GM20000 (cell line): ENCODE measurements at regions not wholly inside any gene's neighbourhood (a gene's known extent, or its start where the extent isn't known, plus 50 kb on each side); places are given as distances from the start of the nearest gene placed in this dataset.

Experiments
- DNase-seq: peaks from one replicate; pipeline ENCODE4 v3.0.0; 2012; ENCODE audit warnings: low spot score
- CTCF ChIP-seq: IDR thresholded peaks from 2 replicates; pipeline ENCODE4 v1.5.1; 2012; ENCODE audit warnings: mild to moderate bottlenecking, control low read depth; ENCODE audit errors: extremely low read depth, missing control alignments

DNA sequence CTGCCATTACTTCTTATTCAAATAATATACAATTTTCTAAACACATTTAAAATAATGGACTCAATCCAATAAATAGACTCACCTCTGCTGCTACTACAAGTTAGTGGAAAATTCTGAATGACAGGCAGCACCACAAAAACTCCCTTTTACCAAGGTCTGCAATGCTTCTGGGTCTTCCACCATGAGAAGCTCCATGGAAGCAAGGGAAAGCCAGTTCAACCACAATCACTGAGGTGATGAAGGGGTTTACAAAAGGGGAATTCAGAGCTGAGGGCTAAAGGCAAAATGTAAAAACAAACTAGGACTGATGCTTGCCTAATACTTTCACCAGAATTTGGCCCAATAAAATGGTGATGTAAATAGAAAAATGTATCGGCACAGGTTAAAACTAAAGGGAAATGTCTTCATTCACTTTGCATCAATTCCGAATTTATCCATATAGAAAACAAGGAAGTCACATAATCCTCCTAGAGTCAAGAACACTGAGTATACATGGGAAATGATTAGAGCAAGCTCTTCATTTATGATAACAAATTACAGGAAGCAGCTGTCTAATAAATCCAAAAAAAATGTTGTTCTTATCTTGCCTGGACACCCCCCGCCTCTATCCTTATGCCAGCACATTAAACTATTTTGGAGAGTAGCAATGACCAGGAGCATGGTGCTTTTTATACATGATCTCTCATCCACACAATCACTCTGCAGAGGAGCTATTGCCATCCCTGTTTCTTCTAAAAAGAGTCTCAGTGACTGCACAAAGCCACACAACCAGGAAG, 66.3 kb upstream of the NFIB start:
- TF ChIP-seq CTCF = no peak
- no peak for DNase-seq

DNA sequence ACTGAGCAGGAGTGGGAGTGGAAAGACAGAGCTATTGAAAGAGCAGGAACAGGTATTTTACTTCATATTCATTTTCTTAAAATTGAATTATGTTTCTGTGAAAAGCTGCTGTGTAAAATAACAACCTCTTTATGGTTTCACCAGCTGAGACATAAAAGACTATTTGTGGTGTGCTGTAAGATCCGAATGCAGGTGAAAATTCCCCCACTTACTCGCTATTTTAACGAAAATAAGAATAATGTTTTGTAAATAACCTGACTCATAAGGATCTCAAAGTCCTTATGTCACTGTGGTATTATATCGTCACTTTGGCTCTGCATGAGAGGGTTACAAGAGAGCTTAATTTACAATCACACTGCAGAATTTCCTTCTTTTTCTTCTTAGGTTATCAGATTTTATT, 65.3 kb upstream of the NFIB start:
- TF ChIP-seq CTCF = no peak
- DNase-seq = no peak

DNA sequence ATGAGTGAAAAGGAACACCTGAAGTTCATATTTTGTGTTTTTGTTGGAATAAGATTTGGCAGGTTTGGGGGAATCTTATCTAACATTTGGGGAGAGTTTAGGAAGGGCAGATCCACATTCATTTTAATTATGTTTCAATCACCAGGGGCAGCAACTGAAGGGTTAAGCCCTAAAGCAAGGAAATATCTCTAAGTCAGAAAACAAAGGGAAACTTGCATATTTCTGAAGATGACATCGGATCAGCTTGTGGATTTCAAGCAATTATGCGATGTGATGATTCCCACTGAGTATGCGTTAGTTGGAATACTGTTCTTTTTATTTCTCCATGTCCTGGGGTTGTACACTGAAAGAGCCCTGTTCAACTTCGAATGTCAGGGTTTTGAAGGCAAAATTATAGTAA, 59.8 kb upstream of the NFIB start:
- DNase-seq = no peak

DNA sequence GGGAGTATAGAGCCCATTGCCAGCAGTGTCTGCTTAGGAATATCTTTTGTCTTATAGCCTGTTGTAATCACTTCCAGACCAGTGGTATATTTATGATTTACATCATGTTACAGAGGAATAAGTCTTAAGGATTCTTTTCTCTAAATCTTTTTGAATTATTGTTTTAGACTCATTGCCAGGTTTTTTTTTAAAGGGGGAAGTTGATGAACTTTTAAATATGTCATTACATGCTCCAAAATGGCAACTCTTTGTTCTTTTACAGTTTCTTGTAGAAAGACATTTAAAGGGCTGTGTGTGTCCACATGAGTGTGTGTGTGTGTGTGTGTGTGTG, 59.4 kb upstream of the NFIB start:
- TF ChIP-seq CTCF = no peak

More for the DNA sequence above, 59.8 kb upstream of the NFIB start:
- no peak for TF ChIP-seq CTCF

DNA sequence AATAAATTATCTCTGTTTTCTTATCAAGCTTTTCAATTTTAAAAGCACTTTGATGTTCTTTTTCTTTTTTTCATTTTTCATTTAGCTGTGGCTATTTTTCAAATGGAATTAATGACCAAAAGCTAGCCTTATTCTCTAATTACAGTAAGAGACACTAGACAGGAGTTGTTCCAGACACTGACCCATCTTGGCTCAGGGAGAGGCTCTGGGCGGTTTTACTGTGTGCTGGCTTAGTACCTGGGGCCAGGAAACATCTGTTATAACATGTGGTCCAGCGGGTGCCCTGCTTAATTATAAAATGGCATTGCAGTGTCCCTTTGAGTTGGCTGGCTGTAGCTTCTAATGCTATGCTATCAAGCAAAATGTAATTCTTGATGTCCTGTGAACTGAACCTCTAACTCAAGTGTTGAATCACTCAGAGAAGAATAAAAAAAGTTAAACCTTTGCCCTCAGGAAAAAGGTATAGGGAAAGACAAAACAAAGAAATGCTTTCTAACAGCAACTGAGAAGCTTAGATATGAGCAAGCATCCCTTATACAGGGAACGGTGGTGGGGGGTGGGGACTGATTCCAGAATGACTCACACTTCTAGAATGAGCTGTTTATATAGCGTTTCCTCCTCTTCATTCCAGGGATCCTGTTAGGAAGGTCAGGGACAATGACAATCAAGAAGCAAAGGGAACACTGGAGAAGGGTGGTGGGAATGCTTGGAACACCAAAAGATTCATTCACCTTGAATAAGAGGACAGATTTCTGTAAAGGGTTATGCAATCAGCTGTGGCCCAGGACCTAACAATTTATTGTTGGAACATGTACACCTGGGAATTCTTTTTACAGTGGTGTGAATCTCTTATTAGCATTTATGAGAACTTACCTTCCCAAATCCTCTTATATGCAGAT, 58.7 kb upstream of the NFIB start:
- no peak for TF ChIP-seq CTCF
- DNase-seq = no peak

More for the DNA sequence above, 59.4 kb upstream of the NFIB start:
- no peak for DNase-seq

- no peak for DNase-seq
- no peak for TF ChIP-seq CTCF
Measured at GRCh38 chr9:14369011-14369410, 55.1 kb upstream of the NFIB start.

GRCh38 chr9:14366076-14366475, 52.1 kb upstream of the NFIB start:
- no peak for TF ChIP-seq CTCF
- DNase-seq = no peak
